ENCODE measurements at regions not wholly inside any gene's neighbourhood (a gene's known extent, or its start where the extent isn't known, plus 50 kb on each side); places are given as distances from the start of the nearest gene placed in this dataset.
A peak's percentile ranks its signal among the peaks of the same experiment; 100 is the strongest.

- WGBS (ENCODE audit: extremely low coverage, insufficient read length, low lambda C conversion rate), result no CpG with 5 or more reads among the region's 4 CpGs
Observed at GRCh38 chr12:86312232-86312631, 56.0 kb upstream of the MGAT4C start.

More at GRCh38 chr12:86312232-86312631, 56.0 kb upstream of the MGAT4C start:
- Mint-ChIP-seq H3K27ac (peak overlapping the region in 1 of 3 experiments; percentile 25; a peak in 1 of 7 replicates), H3K4me1 (no peaks in the 10 kb centered on the region), H3K9me3 (no peaks in the 10 kb centered on the region), H3K27me3 (ENCODE audit: low read depth) (no peaks in the 10 kb centered on the region), H3K36me3 (ENCODE audit: insufficient read depth in 1 of 3, low read depth in 3 of 3) (peaks cover 0 to 6% (median 3%) of the 10 kb centered on the region in 3 experiments; a peak in 2 of 7 replicates), H3K4me3 (no peak overlapping the region)
- no peak for TF ChIP-seq CTCF (conservative IDR thresholded peaks at IDR 0.05)
- no peaks in the 10 kb centered on the region for H3K4me1 ChIP-seq (ENCODE audit: insufficient read depth, low read length)
- H2AK5ac ChIP-seq (ENCODE audit: insufficient read length, low read length), result no peak overlapping the region
- no peaks in the 10 kb centered on the region for H3K79me1 ChIP-seq (ENCODE audit: insufficient read depth, low read depth, low read length, poor library complexity, severe bottlenecking)
- no peaks in the 10 kb centered on the region for H3K23me2 ChIP-seq (ENCODE audit: insufficient read length, low read depth, low read length, poor library complexity, severe bottlenecking)
- H3K27me3 ChIP-seq (ENCODE audit: insufficient read depth, low read length), result no peaks in the 10 kb centered on the region
- no peak overlapping the region for H2AFZ ChIP-seq (ENCODE audit: low read length)
- H3K4me2 ChIP-seq (ENCODE audit: insufficient read depth, insufficient read length, low read length), result no peak overlapping the region
- no peak overlapping the region for H4K8ac ChIP-seq (replicated peaks; ENCODE audit: insufficient read length, low read depth, low read length)
- no peak overlapping the region for H3K27ac ChIP-seq (ENCODE audit: insufficient read length, low read depth, low read length)
- H3K9me3 ChIP-seq (ENCODE audit: control insufficient read depth, low read depth, low read length), result no peaks in the 10 kb centered on the region
- no peak overlapping the region for H3K14ac ChIP-seq (ENCODE audit: insufficient read depth, low read length)
- no peak overlapping the region for H3K18ac ChIP-seq (ENCODE audit: insufficient read length, low read depth, low read length)
- H3K79me2 ChIP-seq (ENCODE audit: insufficient read depth, low read length), result no peaks in the 10 kb centered on the region
- no peak overlapping the region for H3K23ac ChIP-seq (ENCODE audit: insufficient read length, low read depth, low read length)
- H4K5ac ChIP-seq (ENCODE audit: insufficient read length, low read depth, low read length), result no peak overlapping the region
- H3K4ac ChIP-seq (ENCODE audit: low read depth, low read length), result no peak overlapping the region
- H2BK5ac ChIP-seq (ENCODE audit: insufficient read length, low read length), result no peak overlapping the region
- H2BK120ac ChIP-seq (ENCODE audit: low read depth, low read length, poor library complexity, severe bottlenecking), result no peak overlapping the region
- H4K20me1 ChIP-seq (ENCODE audit: control insufficient read depth, insufficient read depth, insufficient read length), result no peaks in the 10 kb centered on the region
- no peak overlapping the region for H2BK20ac ChIP-seq (ENCODE audit: low read depth, low read length, poor library complexity, severe bottlenecking)
- no peak overlapping the region for H4K91ac ChIP-seq (ENCODE audit: insufficient read length, low read depth, low read length)
- H2BK12ac ChIP-seq (ENCODE audit: insufficient read length, low read depth, low read length), result no peak overlapping the region
- H3K9ac ChIP-seq (ENCODE audit: extremely low read depth, insufficient read length, low read length), result no peak overlapping the region
- no peak overlapping the region for H3T11ph ChIP-seq (ENCODE audit: low read length)
- no peak overlapping the region for H2BK15ac ChIP-seq (ENCODE audit: low read depth, low read length)
- DNase-seq, result no peak
- no peak overlapping the region for H3K56ac ChIP-seq (ENCODE audit: insufficient read length, low read depth, low read length)
